HepG2 (cell line): ENCODE measurements at regions not wholly inside any gene's neighbourhood (a gene's known extent, or its start where the extent isn't known, plus 50 kb on each side); places are given as distances from the start of the nearest gene placed in this dataset.

Experiments used
- ATF6 ChIP-seq: sonication (generic); formaldehyde crosslinking; conservative IDR thresholded peaks from 2 replicates; pipeline ENCODE4 v1.4.0; 2020; ENCODE audit warnings: missing genetic modification reagents
- CEBPB ChIP-seq: IDR thresholded peaks from 2 replicates; pipeline ENCODE4 v1.6.1; 2011; ENCODE audit warnings: low read depth, low read length, improper control_type of control experiment, borderline replicate concordance
- HCFC1 ChIP-seq: fragments of 150-350 bp; IDR thresholded peaks from 2 replicates; pipeline ENCODE4 v1.6.1; 2014; ENCODE audit warnings: low read depth, low read length
- HNRNPK ChIP-seq: fragments of 200-400 bp; formaldehyde crosslinking; IDR thresholded peaks from 2 replicates; pipeline ENCODE4 v1.6.1; 2018; ENCODE audit warnings: low read length, low read depth, moderate library complexity, mild to moderate bottlenecking; ENCODE audit not compliant: poor library complexity, severe bottlenecking
- POLR2A ChIP-seq, 2 experiments: IDR thresholded peaks; 2 replicates each; pipeline ENCODE4 v1.6.1; 2011; ENCODE audit warnings: low read depth in 2 of 2, low read length in 2 of 2, mild to moderate bottlenecking in 1 of 2, moderate library complexity in 1 of 2; ENCODE audit not compliant: insufficient read depth in 1 of 2
- RFX5 ChIP-seq: IDR thresholded peaks from 2 replicates; pipeline ENCODE4 v1.6.1; 2011; ENCODE audit warnings: low read depth, low read length, improper control_type of control experiment
- THAP9 ChIP-seq: sonication (generic); formaldehyde crosslinking; IDR thresholded peaks from 2 replicates; pipeline ENCODE4; 2020; ENCODE audit warnings: missing genetic modification reagents, mild to moderate bottlenecking, borderline replicate concordance
- TP53 ChIP-seq: sonication (generic); formaldehyde crosslinking; conservative IDR thresholded peaks from 2 replicates; pipeline ENCODE4 v1.4.0; 2020; ENCODE audit warnings: missing genetic modification reagents
- ZBTB20 ChIP-seq: sonication (generic); formaldehyde crosslinking; IDR thresholded peaks from 2 replicates; pipeline ENCODE4 v1.8.1; 2023; ENCODE audit warnings: missing genetic modification reagents, low read depth, mild to moderate bottlenecking, borderline replicate concordance
- ZKSCAN8 ChIP-seq: IDR thresholded peaks from 2 replicates; pipeline ENCODE4 v1.6.1; 2016; ENCODE audit warnings: borderline replicate concordance, missing genetic modification reagents, missing compliant biosample characterization
- ZNF253 ChIP-seq: sonication (generic); formaldehyde crosslinking; IDR thresholded peaks from 2 replicates; pipeline ENCODE4 v1.8.0; 2022; ENCODE audit warnings: mild to moderate bottlenecking, missing genetic modification reagents, borderline replicate concordance
- ZNF430 ChIP-seq: sonication (generic); formaldehyde crosslinking; IDR thresholded peaks from 2 replicates; pipeline ENCODE4 v1.9.0; 2021; ENCODE audit warnings: mild to moderate bottlenecking, missing genetic modification reagents
- ZNF639 ChIP-seq: conservative IDR thresholded peaks from 2 replicates; pipeline ENCODE4 v1.6.1; 2018; ENCODE audit warnings: missing genetic modification reagents
- TF ChIP-seq, protein P1 (sequence below): sonication (generic); formaldehyde crosslinking; IDR thresholded peaks from 2 replicates; pipeline ENCODE4 v1.5.0; 2020; ENCODE audit warnings: mild to moderate bottlenecking, missing genetic modification reagents, moderate library complexity

DNA sequence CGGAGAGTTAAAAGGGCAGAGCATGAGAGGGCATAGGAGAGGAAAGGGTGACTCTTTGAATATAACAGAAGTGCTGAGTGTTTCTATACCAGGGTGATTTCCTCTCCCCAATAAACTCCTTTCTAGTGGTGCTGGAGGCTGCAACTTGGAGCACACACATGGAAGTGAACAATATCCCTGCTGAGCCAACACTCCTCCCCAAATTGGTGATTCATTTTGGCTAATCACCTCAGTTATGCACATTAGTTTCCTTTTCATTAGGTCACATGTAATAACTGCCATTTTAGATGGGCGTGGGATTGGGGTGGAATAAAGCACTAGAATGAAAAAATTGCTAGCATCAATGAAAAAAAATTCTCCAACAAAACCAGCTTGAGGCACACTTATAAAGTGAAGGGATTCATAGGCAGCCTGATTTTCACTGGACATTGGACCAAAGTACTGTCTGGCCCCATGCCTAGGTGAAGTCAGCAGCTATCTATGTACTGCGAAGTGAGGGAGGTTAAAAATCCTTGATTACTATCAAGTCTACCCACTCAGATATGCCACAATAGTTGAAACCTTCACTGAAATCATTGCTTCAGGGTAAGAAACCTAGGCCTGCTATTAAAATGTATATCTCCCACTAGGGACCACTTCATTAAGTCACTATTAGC is 174.0 kb downstream of the GLUD2 start:
- TF ChIP-seq ZBTB20 (CRISPR knock-in tag) = no peak
- TF ChIP-seq, protein P1, sequence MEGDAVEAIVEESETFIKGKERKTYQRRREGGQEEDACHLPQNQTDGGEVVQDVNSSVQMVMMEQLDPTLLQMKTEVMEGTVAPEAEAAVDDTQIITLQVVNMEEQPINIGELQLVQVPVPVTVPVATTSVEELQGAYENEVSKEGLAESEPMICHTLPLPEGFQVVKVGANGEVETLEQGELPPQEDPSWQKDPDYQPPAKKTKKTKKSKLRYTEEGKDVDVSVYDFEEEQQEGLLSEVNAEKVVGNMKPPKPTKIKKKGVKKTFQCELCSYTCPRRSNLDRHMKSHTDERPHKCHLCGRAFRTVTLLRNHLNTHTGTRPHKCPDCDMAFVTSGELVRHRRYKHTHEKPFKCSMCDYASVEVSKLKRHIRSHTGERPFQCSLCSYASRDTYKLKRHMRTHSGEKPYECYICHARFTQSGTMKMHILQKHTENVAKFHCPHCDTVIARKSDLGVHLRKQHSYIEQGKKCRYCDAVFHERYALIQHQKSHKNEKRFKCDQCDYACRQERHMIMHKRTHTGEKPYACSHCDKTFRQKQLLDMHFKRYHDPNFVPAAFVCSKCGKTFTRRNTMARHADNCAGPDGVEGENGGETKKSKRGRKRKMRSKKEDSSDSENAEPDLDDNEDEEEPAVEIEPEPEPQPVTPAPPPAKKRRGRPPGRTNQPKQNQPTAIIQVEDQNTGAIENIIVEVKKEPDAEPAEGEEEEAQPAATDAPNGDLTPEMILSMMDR (CRISPR knock-in tag) = no peak
- no peak for TF ChIP-seq TP53
- TF ChIP-seq ZKSCAN8 (CRISPR knock-in tag) = no peak
- TF ChIP-seq ATF6 (CRISPR knock-in tag) = no peak
- no peak for TF ChIP-seq ZNF430
- no peak for TF ChIP-seq CEBPB
- TF ChIP-seq THAP9 (CRISPR knock-in tag) = no peak
- no peak for TF ChIP-seq RFX5
- no peak for TF ChIP-seq POLR2A (IDR thresholded peaks at IDR 0.05; ENCODE audit: insufficient read depth in 1 of 2, low read depth in 2 of 2, low read length in 2 of 2)
- TF ChIP-seq HNRNPK = no peak
- TF ChIP-seq ZNF253 (CRISPR knock-in tag) = no peak
- TF ChIP-seq ZNF639 (CRISPR knock-in tag) = no peak
- TF ChIP-seq HCFC1 = no peak
